Neuronal stem cell (in vitro differentiated cells): ENCODE measurements at regions not wholly inside any gene's neighbourhood (a gene's known extent, or its start where the extent isn't known, plus 50 kb on each side); places are given as distances from the start of the nearest gene placed in this dataset.

Experiments
- DNase-seq: peaks from one replicate; pipeline ENCODE4 v3.0.0-alpha.2; 2013; ENCODE audit warnings: low spot score
- H2AFZ ChIP-seq: one replicate; pipeline ENCODE4 v1.6.1; 2013; ENCODE audit warnings: mild to moderate bottlenecking, low read length, inconsistent platforms
- H2AK5ac ChIP-seq: 2 replicates; pipeline ENCODE4 v1.6.1; 2013; ENCODE audit warnings: low read depth, mild to moderate bottlenecking, inconsistent platforms, low read length, moderate library complexity, mixed read lengths
- H2BK120ac ChIP-seq: 2 replicates; pipeline ENCODE4 v1.6.1; 2013; ENCODE audit warnings: low read depth, mild to moderate bottlenecking, inconsistent platforms, low read length, moderate library complexity, mixed read lengths
- H2BK12ac ChIP-seq: one replicate; pipeline ENCODE4 v1.6.1; 2013; ENCODE audit warnings: low read length, inconsistent platforms
- H2BK15ac ChIP-seq: 2 replicates; pipeline ENCODE4 v1.6.1; 2013; ENCODE audit warnings: mild to moderate bottlenecking, low read length, inconsistent platforms, mixed read lengths
- H2BK5ac ChIP-seq: one replicate; pipeline ENCODE4 v1.6.1; 2013; ENCODE audit warnings: inconsistent platforms, mild to moderate bottlenecking, low read length, moderate library complexity
- H3K14ac ChIP-seq: one replicate; pipeline ENCODE4 v1.6.1; 2013; ENCODE audit warnings: low read length, inconsistent platforms
- H3K18ac ChIP-seq: 2 replicates; pipeline ENCODE4 v1.6.1; 2013; ENCODE audit warnings: low read length, inconsistent platforms
- H3K23ac ChIP-seq: 2 replicates; pipeline ENCODE4 v1.6.1; 2013; ENCODE audit warnings: low read depth, mild to moderate bottlenecking, mixed read lengths, low read length, inconsistent platforms; ENCODE audit not compliant: poor library complexity
- H3K27ac ChIP-seq: replicated peaks from 3 replicates; pipeline ENCODE4 v1.5.1; 2013; ENCODE audit warnings: low read length, inconsistent platforms
- H3K27me3 ChIP-seq, 3 experiments: 2 replicates each; pipeline ENCODE4 v1.6.1; 2013; ENCODE audit warnings: low read length in 3 of 3, mild to moderate bottlenecking in 2 of 3, inconsistent platforms in 1 of 3, low read depth in 1 of 3, mixed read lengths in 1 of 3, moderate library complexity in 1 of 3; ENCODE audit not compliant: control insufficient read depth in 3 of 3, insufficient read depth in 3 of 3
- H3K36me3 ChIP-seq, 2 donors: replicated peaks in 1 of 2; 2 replicates each; pipeline ENCODE4 v1.6.1; 2013; ENCODE audit warnings: low read length in 2 of 2; ENCODE audit not compliant: control insufficient read depth in 2 of 2, insufficient read depth in 2 of 2
- H3K4ac ChIP-seq: 2 replicates; pipeline ENCODE4 v1.6.1; 2013; ENCODE audit warnings: inconsistent platforms, mild to moderate bottlenecking, low read length, moderate library complexity
- H3K4me1 ChIP-seq, 2 donors: 1 replicate in 1 of 2; 2 replicates in 1 of 2; pipeline ENCODE4 v1.6.1; 2013; ENCODE audit warnings: low read length in 2 of 2, low read depth in 1 of 2; ENCODE audit not compliant: control insufficient read depth in 2 of 2, insufficient read depth in 1 of 2
- H3K4me2 ChIP-seq: one replicate; pipeline ENCODE4 v1.6.1; 2013; ENCODE audit warnings: mild to moderate bottlenecking, low read length, inconsistent platforms; ENCODE audit not compliant: insufficient read depth, poor library complexity, severe bottlenecking
- H3K4me3 ChIP-seq, 2 donors: 2 replicates each; pipeline ENCODE4 v1.5.1; 2013; ENCODE audit warnings: low read length in 2 of 2, mild to moderate bottlenecking in 2 of 2, inconsistent platforms in 1 of 2, moderate library complexity in 1 of 2
- H3K79me1 ChIP-seq: one replicate; pipeline ENCODE4 v1.6.1; 2013; ENCODE audit warnings: low read depth, mild to moderate bottlenecking, inconsistent platforms, low read length, moderate library complexity
- H3K9ac ChIP-seq: one replicate; pipeline ENCODE4 v1.6.1; 2013; ENCODE audit warnings: mild to moderate bottlenecking, low read depth, low read length, inconsistent platforms; ENCODE audit not compliant: poor library complexity
- H3K9me3 ChIP-seq, 2 donors: replicated peaks in 1 of 2; 2 replicates each; pipeline versions ENCODE3 to v1.6.1; 2013; ENCODE audit warnings: low read length in 2 of 2, mild to moderate bottlenecking in 2 of 2, inconsistent platforms in 1 of 2, low read depth in 1 of 2, mixed read lengths in 1 of 2, moderate library complexity in 1 of 2; ENCODE audit not compliant: control insufficient read depth in 2 of 2, insufficient read depth in 1 of 2
- H4K8ac ChIP-seq: one replicate; pipeline ENCODE4 v1.6.1; 2013; ENCODE audit warnings: low read depth, mild to moderate bottlenecking, inconsistent platforms, low read length, moderate library complexity
- H4K91ac ChIP-seq: one replicate; pipeline ENCODE4 v1.6.1; 2013; ENCODE audit warnings: low read length, low read depth, mild to moderate bottlenecking, inconsistent platforms; ENCODE audit not compliant: poor library complexity
- WGBS, 2 donors: extraction: QIAGEN DNeasy Blood & Tissue Kit; methylation state at CpG; one replicate each; pipeline ENCODE4 v1.1.7; 2013; ENCODE audit warnings: missing lambda C conversion rate in 2 of 2, mixed read lengths in 1 of 2; ENCODE audit not compliant: insufficient read length in 2 of 2, insufficient replicate concordance in 1 of 2; ENCODE audit errors: extremely low coverage in 2 of 2; 5-methylcytosine and 5-hydroxymethylcytosine counted together

DNA sequence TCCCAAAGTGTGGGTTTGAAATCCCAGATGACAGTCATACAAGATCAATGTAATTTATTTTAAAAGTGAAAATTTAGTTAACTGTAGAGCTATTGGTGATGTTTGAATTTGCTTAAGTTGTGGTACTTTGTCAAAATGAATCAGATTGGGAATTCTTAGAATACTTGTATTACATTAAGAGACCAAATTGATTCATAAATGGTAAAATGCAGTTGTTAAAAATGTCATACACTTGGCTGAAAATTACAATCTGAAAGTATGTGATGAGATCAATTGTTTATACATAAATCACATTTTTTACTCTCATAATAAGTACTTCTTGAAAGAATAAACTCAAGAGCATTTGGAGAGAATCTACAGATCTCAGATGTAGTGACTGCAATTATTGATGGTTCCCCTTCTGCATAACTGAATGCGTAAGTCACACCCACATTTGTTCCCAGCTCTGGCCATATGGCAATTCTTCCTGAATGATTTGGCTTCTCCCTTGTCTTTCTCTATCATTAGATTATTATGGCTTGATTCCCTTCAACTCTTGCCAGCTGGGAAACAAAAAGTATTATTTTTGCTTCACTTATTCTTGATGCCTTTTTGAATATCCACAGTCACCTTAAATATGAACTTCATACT is 558.5 kb downstream of the CPS1 start:
- H3K27ac ChIP-seq: no peak overlapping the region
- no peak overlapping the region for H3K4me3 ChIP-seq
- no peak overlapping the region for H4K8ac ChIP-seq
- H3K18ac ChIP-seq: no peak overlapping the region
- H2BK12ac ChIP-seq: no peak overlapping the region
- no CpG with 5 or more reads among the region's 1 CpG for WGBS, 2 donors
- no peak overlapping the region for H4K91ac ChIP-seq
- no peaks in the 10 kb centered on the region for H3K79me1 ChIP-seq
- no peak overlapping the region for H3K14ac ChIP-seq
- no peaks in the 10 kb centered on the region for H3K9me3 ChIP-seq
- no peak overlapping the region for H2BK120ac ChIP-seq
- no peak overlapping the region for H2BK15ac ChIP-seq
- no peak overlapping the region for H3K23ac ChIP-seq
- H3K4ac ChIP-seq: no peak overlapping the region
- no peak for DNase-seq
- no peak overlapping the region for H3K4me2 ChIP-seq
- H2BK5ac ChIP-seq: no peak overlapping the region
- no peak overlapping the region for H2AFZ ChIP-seq
- no peak overlapping the region for H2AK5ac ChIP-seq
- no peaks in the 10 kb centered on the region for H3K36me3 ChIP-seq
- H3K9ac ChIP-seq: no peak overlapping the region
- no peaks in the 10 kb centered on the region for H3K4me1 ChIP-seq
- H3K27me3 ChIP-seq: no peaks in the 10 kb centered on the region

DNA sequence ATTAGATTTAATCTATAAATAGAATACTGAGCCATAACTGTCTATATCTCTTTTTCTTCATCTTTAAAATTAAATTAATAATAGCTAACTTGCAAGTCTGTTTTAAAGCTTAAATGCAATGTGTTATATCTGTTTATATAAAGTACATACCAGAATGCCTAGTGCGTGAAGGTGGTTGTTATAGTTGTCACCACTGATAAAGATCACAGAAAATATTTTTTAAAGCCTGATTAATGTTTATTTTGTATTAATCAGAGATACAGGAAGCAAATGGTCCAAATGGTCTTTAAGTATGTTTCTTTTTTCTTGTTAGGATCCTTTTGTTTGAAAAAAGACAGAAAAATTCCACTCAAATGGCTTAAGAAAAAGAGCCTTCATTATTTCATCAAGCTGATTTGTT is 560.6 kb downstream of the CPS1 start:
- no peak overlapping the region for H3K4me2 ChIP-seq
- no peaks in the 10 kb centered on the region for H3K27me3 ChIP-seq
- H3K14ac ChIP-seq: no peak overlapping the region
- no peak overlapping the region for H2AFZ ChIP-seq
- no peak overlapping the region for H2BK120ac ChIP-seq
- H3K27ac ChIP-seq: no peak overlapping the region
- no peaks in the 10 kb centered on the region for H3K9me3 ChIP-seq
- no peak overlapping the region for H3K18ac ChIP-seq
- no peak overlapping the region for H4K91ac ChIP-seq
- H3K4me3 ChIP-seq: no peak overlapping the region
- no peaks in the 10 kb centered on the region for H3K36me3 ChIP-seq
- H2BK12ac ChIP-seq: no peak overlapping the region
- H4K8ac ChIP-seq: no peak overlapping the region
- no peaks in the 10 kb centered on the region for H3K79me1 ChIP-seq
- no peak overlapping the region for H2BK15ac ChIP-seq
- H2AK5ac ChIP-seq: no peak overlapping the region
- no peaks in the 10 kb centered on the region for H3K4me1 ChIP-seq
- DNase-seq: no peak
- no peak overlapping the region for H3K23ac ChIP-seq
- H2BK5ac ChIP-seq: no peak overlapping the region
- WGBS, 2 donors: no CpG with 5 or more reads among the region's 1 CpG
- no peak overlapping the region for H3K9ac ChIP-seq
- H3K4ac ChIP-seq: no peak overlapping the region

DNA sequence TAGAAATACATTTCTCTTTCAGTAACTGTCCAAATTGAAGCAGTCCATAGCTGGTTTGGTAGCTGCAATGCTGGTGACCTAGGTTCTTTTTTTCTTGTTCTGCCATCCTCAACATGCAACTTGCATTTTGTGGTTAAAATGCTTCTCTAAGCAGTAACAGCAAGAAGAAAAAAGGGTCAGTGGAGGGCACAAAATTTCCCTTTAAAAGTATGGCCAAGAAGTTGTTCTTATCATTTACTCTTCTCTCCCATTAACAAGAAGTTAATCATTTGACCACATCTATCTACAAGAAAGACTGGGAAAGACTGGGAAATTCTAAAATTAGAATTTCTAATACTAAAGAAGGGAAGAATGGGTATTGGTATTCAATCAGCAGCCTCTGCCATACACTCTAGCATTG is 569.9 kb downstream of the CPS1 start:
- no peaks in the 10 kb centered on the region for H3K36me3 ChIP-seq
- no peak overlapping the region for H3K4me2 ChIP-seq
- no peak overlapping the region for H3K14ac ChIP-seq
- no peaks in the 10 kb centered on the region for H3K9me3 ChIP-seq
- no peak overlapping the region for H2AFZ ChIP-seq
- no peak overlapping the region for H2BK120ac ChIP-seq
- H3K27me3 ChIP-seq: no peaks in the 10 kb centered on the region
- no peak overlapping the region for H2BK5ac ChIP-seq
- no peak overlapping the region for H4K8ac ChIP-seq
- no peak overlapping the region for H3K4me3 ChIP-seq
- peaks cover 0 to 13% of the 10 kb centered on the region in 2 donors for H3K4me1 ChIP-seq
- H3K23ac ChIP-seq: no peak overlapping the region
- no peaks in the 10 kb centered on the region for H3K79me1 ChIP-seq
- H3K18ac ChIP-seq: no peak overlapping the region
- DNase-seq: no peak
- H2BK15ac ChIP-seq: no peak overlapping the region
- no peak overlapping the region for H3K27ac ChIP-seq
- H4K91ac ChIP-seq: no peak overlapping the region
- H2BK12ac ChIP-seq: no peak overlapping the region
- H3K9ac ChIP-seq: no peak overlapping the region
- H2AK5ac ChIP-seq: no peak overlapping the region
- H3K4ac ChIP-seq: no peak overlapping the region

DNA sequence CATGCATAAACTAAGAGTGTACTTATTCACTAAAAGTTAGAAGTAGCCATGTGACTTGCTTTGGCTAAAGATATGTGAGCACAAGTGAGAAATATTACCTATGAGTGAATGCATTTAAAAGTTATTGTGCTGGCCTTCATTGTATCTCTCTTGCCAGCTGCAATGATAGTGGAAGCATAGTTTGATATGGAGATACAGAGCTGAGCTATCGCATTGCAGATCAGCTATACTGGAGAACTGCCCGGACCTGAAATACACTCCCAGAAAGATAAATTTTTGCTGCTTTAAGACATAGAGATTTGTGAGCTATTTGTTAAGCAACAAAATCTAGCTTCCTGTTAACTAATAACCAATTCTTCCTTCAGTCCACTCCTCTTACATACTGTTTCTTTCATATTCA is 571.1 kb downstream of the CPS1 start:
- no peaks in the 10 kb centered on the region for H3K9me3 ChIP-seq
- no peak overlapping the region for H3K27ac ChIP-seq
- no peak overlapping the region for H3K4me2 ChIP-seq
- no peak overlapping the region for H2BK5ac ChIP-seq
- WGBS, 2 donors: no CpG with 5 or more reads among the region's 2 CpGs
- H3K79me1 ChIP-seq: no peaks in the 10 kb centered on the region
- H3K4me3 ChIP-seq: no peak overlapping the region
- no peak overlapping the region for H4K8ac ChIP-seq
- no peak overlapping the region for H2AK5ac ChIP-seq
- H3K4me1 ChIP-seq: peaks cover 0 to 13% of the 10 kb centered on the region in 2 donors
- DNase-seq: no peak
- no peak overlapping the region for H2BK12ac ChIP-seq
- H4K91ac ChIP-seq: no peak overlapping the region
- no peaks in the 10 kb centered on the region for H3K36me3 ChIP-seq
- H2AFZ ChIP-seq: no peak overlapping the region
- no peaks in the 10 kb centered on the region for H3K27me3 ChIP-seq
- H3K23ac ChIP-seq: no peak overlapping the region
- no peak overlapping the region for H3K9ac ChIP-seq
- no peak overlapping the region for H3K14ac ChIP-seq
- no peak overlapping the region for H2BK15ac ChIP-seq
- H3K4ac ChIP-seq: no peak overlapping the region
- H3K18ac ChIP-seq: no peak overlapping the region
- H2BK120ac ChIP-seq: no peak overlapping the region
